Peyer's patch (tissue), 4 donors: ENCODE measurements at regions not wholly inside any gene's neighbourhood (a gene's known extent, or its start where the extent isn't known, plus 50 kb on each side); places are given as distances from the start of the nearest gene placed in this dataset.

ENCODE experiments used
- CTCF ChIP-seq, 6 experiments: fragments of 450-650 bp in 4 of 6; fragments of 200-600 bp in 2 of 6; sonication (generic) in 1 of 6; IDR thresholded peaks; one replicate each; pipeline ENCODE4 v1.5.1; 2017 to 2019; ENCODE audit warnings: antibody characterized with exemption in 6 of 6, mild to moderate bottlenecking in 3 of 6, moderate library complexity in 1 of 6
- POLR2A ChIP-seq, 2 donors: fragments of 450-650 bp; IDR thresholded peaks; one replicate each; pipeline ENCODE4 v1.5.1; 2017; ENCODE audit warnings: antibody characterized with exemption in 2 of 2, mild to moderate bottlenecking in 2 of 2, moderate library complexity in 2 of 2

DNA sequence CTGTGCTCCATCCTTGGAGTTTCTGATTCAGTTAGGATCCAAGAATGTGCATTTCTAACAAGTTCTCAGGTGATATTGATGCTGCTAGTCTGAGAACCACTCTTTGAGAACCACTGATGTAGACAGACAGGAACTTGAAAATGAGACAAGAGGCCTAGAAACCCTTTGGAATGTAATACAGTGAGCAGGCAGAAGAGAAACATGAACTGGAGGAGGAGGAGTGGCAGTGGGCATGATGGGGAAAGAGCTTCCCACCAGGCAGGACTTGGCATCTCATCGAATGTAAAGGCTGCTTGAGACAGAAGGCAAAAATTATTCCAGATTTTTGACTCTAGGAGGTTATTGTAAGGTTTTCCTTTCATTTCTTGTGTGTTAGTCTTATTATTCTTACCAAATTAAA, 295.8 kb upstream of the SGCD start:
- TF ChIP-seq CTCF (IDR thresholded peaks at IDR 0.05) (no peak), POLR2A (IDR thresholded peaks at IDR 0.05) (no peak)
